CD4-positive, alpha-beta T cell treated with Interleukin-4 for 1 hour (primary cell): ENCODE measurements at regions not wholly inside any gene's neighbourhood (a gene's known extent, or its start where the extent isn't known, plus 50 kb on each side); places are given as distances from the start of the nearest gene placed in this dataset.

Experiments
- DNase-seq, 2 donors: peaks; one replicate each; pipeline ENCODE4 v3.0.0-alpha.2; 2020 to 2022

DNA sequence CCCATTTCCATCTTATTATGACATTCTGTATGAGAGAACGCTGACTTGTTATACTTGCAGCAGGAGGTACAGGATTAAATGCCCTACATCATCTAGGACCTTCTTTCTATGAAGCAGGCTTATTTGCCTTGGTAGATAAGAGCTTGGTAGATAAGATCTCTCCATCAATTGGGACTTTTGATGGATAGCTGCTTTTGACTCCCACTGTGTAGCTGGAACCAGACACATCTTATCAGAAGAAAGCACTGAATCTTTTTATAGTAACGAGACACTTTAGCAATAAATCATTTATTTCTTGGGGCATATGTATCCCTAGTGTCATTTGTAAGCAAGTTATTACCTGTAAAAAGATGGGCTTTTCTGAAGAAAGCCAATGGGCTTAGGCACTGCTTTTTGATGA lies 613.9 kb downstream of the TECRL start:
- DNase-seq, result no peak

DNA sequence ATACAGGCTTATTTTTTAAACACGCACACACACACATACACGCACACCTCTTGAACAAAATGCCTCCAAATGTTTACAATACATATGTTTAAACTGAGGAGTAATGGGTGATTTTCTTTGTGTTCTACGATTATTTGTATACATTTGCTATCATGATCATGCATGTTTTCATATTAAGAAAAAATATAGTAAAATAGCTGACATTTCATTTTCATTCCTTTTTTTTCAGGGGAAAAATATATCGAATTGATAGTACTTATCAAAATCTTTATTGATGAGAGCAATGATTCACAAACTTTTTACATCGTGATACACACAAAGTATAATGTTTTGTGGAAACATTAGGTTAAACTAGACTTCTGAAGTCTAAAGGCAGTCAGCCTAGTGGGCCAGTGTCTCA lies 618.9 kb downstream of the TECRL start:
- no peak for DNase-seq

DNA sequence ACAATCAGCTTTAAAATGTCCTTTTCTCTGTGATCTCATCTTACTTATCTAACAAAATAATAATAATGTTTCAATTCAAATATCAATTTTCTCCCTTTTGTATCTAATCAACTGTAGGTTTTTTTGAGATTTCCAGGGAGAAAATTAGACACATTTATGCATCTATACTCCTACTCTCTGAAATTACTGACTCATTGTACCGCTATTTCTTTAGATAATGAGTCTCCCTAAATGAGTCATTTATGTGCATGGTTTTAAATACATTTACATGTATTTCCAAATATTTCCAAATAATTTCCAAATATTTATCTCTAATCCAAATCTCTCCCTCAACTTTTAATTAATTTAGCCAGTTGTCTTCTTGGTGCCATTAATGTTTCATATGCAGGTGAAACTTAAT lies 621.0 kb downstream of the TECRL start:
- no peak for DNase-seq

DNA sequence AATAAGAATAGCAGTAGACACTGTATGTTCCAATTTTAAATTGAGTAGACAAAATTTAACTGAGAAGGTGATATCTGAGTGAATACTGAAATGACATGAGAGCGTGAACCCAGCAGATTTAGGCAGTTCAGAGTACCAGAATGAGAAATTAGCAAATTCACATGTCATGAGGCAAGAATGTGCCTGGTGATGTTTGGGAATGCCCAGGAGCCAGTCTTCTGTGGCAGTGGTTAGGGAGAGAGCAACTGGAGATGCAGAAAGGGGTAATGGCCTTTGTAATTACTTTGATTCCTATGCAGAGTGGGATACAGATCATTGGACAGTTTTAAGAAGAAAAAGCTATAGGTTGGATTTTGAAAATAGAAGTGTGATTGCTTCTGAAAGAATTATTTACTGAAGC lies 621.9 kb downstream of the TECRL start:
- DNase-seq, result no peak

DNA sequence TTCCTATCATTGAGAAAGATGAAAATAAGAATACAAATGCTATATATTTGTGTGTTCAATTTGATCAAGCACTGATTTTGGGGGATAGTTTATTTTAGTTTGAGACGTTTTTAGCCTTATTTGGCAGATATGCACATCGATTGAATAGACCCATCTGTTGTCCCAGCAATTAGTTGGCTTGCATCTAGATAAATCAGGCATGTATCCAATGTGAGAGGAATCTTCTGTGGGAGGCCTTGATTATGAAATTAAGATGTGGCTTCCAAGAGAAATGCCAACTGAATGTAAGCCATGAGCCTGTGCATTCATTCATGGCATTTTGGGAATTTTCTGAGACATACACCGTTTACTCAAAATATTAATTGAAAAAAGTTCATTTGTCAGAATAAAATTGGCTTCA lies 623.1 kb downstream of the TECRL start:
- no peak for DNase-seq

DNA sequence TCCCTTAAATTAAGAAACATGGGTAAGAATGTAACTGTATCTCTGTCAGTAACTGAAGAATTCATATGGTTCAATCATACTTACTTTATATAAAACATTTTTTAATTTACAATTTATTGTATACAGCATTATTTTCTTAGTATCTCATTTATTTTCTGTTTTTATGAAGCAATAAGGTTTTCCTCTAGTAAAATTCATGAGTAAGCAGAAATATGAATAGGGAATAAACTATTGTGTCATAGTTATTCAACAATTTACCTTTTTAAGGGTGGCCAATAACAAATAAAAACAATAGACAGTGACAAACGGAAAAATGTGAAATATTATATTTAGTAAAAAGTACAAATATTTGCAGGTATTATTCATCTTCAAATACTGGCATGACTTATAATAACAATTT lies 624.4 kb downstream of the TECRL start:
- DNase-seq, result no peak

DNA sequence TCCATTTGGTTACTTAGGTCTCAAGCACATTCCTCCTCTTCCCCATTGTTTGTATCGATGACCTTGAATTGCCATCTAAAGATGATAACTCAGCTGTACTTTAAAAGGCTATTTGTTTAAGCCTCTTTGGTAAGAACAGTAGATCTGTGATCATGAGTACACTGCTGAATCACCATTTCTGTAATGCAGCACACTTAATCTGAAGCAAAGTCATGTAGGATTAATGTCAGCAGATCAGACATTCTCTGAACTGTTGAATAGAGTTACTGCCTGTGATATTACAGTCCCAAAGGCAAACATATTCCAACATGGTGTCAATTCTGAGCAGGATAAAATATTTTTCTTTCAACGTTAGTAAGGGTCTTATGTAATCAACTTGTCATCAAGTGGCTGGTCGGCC lies 631.6 kb downstream of the TECRL start:
- no peak for DNase-seq

DNA sequence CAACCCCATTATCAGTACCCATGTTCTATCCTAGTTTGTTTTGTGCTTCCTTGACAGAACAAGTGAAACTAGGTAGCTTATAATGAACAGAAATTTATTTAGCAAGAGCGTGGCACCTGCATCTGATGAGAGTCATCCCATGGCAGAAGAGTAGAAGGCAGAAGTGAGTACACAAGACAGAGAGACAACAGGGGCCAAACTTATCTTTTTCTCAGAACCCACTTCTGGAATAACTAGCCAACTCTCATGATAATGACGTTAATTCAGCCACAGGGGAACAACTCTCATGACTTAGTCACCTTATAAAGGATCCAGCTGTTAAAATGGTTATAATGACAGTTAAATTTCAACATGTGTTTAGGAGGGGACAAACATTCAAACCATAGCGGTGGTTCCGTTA lies 644.9 kb downstream of the TECRL start:
- DNase-seq, result no peak

DNA sequence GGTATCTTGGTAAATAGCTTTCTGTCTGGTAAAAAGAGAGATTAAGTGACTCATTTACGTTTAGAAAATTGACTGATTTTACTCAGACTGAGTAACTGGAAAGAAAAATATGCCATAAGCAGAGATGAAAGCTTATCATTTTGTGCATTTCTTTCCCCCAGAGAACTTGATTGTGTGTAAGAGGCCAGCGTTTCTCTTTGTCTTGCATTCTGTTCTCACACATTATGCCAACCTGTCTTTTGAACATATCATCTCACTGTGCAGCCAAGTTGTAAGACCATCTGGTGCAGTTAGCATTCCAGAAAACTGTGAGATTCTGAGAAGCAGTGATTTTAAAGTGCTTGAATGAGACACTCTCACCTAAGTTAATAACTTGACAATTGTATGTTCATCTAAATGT lies 651.3 kb downstream of the TECRL start:
- no peak for DNase-seq

DNA sequence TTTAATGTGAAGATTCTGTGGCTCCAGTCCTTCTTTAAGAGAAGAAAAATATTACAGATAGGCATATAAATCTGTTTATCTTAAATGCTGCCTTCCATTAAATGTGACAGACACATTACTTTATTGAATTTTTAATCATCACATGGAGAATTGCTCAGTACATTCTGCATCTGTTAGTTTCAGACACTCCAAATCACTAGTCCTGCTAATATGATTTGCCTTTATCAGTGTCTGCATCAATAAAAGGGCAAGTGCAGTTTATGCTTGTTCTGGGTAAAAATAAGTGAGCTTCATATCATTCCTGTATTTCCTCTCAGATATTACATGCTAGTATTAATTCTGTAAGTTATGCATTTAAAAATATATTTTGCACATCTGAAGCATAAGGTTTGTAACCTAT lies 666.4 kb downstream of the TECRL start:
- no peak for DNase-seq

DNA sequence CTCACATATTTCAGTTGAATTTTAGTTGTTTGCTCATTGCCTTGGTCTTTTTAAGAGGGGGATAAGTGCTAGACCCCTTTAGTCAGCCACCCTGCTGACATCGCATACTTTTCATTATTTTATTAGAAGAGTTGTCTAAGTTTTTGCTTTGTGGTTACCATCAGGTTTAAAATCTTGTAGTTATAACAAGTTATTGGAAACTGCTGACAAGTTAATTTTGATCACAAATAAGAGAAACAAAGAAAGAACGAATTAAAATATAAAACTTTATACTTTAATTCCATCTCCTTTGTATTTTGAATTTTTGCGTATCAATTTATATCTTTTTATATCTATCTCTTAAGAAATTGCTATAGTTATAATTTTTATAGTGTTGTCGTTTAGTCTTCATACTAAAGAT lies 679.7 kb downstream of the TECRL start:
- DNase-seq, result no peak

DNA sequence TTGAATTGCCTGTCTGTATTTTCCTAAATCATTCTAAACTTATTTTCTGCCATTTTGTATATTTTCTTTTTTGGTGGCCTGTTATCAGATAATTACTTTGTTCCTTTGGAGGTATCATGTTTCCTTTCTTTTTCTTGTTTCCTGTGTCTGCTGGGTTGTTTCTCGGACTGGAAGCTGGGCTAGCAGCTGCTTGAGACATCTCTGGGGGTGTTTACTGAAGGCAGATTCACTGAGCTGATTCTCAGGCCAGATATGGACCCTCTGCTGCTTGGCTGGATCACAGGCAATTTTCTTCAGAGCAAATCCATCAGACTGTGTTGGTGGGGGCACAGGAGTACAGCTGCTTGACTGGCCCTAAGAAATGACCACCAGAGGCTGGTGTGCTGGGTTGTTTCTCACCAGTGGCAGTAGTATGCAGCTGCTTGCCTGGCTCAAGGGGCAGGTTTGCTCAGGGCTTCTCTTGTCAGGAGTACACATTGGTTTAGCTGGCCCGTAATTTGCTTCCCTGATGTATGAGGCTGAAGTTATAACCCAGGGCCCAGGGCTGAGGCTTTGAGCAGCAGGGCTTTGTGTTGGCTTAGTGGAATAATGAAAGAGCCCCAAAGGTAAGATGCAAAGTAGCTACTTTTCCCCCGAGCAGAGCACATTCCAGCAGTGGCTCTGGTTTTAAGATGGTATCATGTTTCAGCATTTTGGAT lies 680.6 kb downstream of the TECRL start:
- DNase-seq, result no peak

DNA sequence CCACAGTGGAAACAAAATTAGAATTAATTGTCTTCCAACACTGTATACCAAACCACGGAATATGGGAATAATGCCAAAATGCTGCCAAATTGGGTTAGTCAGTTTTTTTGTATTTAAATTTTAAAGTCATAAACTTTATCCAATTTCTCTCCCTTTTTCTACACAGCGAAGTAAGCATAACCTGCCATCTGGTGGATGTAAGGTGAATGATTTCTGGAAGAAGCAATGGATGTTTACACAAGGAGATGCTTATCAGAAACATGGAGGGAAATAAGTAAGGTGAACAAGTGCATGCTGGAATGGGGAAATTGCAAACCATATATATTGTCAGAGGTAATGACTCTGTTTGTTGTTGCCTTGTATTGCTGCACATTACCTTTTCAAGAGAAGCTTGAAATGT lies 691.9 kb downstream of the TECRL start:
- DNase-seq, result no peak

DNA sequence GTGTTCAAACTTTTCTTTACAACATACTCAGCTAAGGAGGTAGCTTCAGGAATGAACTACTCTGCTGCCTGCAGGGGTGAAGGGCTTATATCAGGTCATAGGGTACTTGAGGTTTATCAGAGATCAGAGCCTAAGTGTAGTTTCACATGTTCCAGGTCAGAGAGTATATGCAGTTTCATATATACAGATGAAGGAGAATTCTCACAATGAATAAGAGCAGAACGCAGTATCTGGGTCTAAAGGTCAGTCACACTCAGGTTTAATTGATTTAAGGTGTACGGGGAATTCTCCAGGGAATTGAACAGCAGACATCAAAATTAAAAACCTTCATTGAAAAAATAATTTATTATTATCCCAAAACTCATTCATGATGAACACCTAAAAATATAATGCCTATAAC lies 700.6 kb downstream of the TECRL start:
- no peak for DNase-seq

DNA sequence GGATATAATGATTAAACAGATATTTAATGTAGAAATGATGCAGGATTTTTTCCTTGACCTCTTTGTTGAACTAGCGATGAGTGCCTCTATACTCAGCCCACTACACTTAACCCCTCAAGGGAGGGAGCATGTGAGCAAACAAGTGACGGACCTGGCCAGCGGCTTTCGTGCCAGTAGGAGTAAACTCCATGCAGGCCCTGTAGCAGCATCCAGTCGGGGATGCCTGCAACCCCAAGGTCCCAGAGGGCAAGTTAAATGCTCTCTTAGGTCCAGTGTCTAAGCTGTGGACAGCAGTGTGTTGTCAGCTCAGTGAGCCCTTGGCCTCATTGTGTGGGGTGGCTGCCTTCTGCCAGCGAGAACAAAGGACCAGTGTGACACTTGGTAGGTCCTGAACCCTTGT lies 708.7 kb downstream of the TECRL start:
- no peak for DNase-seq

DNA sequence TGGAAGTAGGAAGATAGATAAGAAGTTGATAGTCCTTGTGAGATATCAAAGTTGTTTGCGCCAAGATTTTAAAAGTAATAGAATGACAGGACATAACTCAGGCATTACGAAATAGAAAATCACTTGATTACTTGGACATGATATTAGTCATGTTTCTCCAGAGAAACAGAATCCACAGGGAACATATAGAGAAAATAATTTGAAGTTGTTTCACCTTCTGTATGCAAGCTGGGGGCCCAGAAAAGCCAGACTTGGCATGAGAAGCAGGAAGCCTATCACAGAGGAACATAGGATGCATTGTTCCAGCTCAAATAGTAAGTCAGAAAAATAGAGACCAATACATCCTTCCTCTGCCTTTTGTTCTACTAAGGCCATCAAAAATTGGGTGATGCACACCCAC lies 715.9 kb downstream of the TECRL start:
- DNase-seq, result no peak

DNA sequence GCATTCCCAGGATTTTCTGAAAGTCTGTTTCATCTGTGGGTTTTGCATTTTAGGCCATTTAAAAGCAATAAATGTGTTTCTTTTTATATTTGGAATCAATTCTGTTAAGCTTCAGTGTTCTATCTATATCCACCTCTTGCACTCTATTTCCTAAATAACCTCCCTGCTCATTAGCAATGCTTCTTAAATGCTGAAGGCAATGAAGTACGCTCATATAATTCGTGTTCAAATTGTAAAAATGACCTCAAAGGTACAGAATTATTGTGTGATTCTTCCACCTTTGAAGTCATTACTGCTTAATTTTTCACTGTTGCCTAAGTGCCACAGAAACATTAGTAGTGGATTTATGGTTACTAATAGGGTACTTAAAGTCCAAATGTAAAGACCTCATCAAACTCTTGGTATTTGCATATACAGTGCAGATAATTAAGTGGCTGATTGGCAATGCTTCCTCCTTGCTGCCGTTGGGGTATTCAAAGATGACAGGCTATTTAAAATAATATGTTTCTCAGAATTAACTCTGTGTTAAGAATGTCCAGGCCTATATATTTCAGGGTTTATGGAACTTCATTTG lies 730.8 kb downstream of the TECRL start:
- DNase-seq, result no peak

DNA sequence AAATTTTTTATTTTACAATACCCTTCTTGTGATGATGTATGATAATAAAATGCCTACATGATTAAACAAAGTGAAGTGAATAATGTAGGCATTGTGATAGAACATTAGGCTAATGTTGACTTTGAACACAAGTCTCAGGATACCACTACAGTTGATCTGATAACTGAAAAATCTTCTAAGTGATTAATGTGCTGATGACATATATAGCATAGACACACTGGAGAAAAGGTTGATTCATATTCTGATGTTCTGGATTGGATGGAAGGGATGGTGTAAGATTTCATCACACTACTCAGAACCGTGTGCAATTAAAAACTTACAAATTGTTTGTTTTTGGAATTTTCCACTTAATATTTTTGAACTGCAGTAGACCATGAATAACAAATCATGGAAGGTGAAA lies 738.5 kb downstream of the TECRL start:
- DNase-seq, result no peak

DNA sequence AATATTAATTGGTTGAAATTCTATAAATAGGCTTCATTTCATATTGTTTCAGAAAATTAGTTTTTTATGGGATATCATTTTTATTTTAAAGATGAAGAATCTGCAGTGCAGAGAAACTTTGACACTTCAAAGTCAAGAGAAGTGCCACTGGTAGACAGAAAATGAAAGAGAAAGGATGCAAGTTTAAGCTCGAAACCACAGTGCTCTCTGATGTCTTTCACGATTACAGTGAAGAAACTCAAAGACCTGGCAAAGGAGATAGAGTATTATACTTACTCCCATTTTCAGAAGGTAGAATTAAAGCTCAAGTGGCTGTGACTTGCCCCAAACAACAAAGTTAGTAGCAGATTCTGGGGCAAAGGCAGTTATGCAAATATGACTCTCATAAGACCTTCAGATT lies 745.4 kb downstream of the TECRL start:
- DNase-seq, result no peak

DNA sequence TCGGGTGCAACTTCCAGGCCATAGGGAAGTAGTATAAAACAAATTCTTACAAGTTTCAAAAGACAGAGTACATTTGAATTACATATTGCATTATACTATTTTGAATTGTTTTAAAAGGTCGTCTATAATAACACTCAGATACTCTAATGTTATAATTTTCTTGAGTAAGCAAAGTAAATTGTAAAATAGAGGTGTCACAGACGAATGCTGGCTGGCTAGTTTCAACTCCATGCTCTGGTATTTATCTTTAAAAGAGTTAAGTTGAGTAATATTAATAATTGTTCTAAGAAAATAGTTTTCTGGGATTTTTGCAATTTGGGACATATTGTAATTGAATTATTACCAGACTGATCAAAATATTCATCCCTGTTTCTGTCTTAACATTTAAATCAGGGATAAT lies 764.9 kb downstream of the TECRL start:
- no peak for DNase-seq

DNA sequence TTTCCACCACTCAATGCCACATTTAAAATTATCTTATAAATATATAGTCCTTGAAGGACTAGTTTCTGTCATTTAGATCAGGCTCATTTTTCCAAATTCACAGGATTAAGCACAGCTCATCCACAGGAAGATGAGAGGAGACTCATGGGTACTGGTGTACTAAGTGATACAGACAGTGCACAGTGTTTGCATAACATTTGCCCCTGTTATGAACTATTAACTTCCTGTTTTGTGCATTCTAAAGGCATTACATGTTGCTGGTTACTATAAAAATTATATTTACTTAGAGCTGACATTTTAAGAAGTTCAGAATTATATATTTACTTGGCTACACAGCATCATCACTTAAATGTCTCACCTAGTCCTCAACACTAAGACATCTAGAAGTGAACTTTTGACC lies 772.0 kb downstream of the TECRL start:
- no peak for DNase-seq

DNA sequence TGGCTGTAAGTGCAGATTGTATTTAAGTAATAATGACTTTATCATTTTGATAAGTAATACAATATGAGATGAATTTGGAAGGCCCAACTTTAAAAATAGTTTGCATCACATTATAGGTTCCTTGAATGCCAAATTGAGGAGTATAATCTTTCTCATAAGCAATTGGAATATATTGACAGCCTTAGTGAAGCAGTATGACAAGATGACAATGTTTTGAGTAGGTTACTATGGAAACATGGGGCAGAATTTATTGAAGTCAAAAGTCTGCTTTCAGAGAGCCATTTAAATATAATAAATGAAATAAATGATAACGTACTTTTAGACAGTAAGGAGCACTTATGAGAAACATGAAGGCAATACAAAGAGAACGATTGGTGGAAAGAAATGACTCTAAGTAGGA lies 776.4 kb downstream of the TECRL start:
- no peak for DNase-seq

DNA sequence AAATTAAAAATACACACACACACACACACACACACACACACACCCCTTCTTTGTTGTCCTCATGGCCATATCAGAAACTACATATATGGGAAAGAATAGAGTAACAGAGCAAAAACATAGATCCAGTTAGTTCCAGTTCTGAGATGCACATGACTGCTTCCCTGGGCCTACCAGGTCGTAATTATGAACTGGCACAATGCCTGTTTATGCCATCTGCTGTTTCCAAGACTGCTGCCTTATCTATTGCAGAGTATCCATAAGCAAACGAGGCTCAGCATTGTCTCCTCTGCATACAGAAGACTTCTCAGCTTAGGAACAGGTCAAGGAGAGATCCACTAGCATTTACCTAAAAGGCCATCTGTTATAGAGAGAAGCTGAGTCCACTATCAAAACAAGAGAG lies 789.0 kb downstream of the TECRL start:
- no peak for DNase-seq

DNA sequence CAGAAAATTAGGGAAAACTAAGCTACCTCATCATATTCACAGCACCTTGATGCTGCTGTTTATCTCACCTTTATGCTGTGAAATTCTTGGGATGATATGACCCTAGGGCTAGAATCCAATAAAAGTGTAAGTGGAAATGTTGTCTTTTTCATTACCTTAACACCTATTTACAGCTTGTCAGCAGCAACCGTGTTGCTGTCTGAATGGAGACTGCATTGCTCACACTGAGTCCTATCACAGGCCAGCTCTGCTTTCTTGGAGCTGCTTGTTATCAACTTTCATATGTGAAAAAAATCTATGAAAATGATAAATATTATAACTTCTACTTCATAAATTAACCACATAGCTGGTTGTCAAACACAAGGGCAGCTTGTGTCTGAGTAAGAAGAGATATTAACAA lies 789.5 kb downstream of the TECRL start:
- no peak for DNase-seq
